Gastroesophageal sphincter (tissue), 3 donors: ENCODE measurements at regions not wholly inside any gene's neighbourhood (a gene's known extent, or its start where the extent isn't known, plus 50 kb on each side); places are given as distances from the start of the nearest gene placed in this dataset.

Source experiments
- CTCF ChIP-seq, 4 experiments: fragments of 200-600 bp in 2 of 4; fragments of 450-650 bp in 2 of 4; sonication (generic) in 1 of 4; IDR thresholded peaks; one replicate each; pipeline ENCODE4 v1.5.1; 2017 to 2019; ENCODE audit warnings: antibody characterized with exemption in 4 of 4, mild to moderate bottlenecking in 2 of 4, moderate library complexity in 2 of 4
- POLR2AphosphoS5 ChIP-seq: sonication (generic); formaldehyde crosslinking; IDR thresholded peaks from one replicate; pipeline ENCODE4 v1.6.1; 2017; ENCODE audit warnings: antibody characterized with exemption

DNA sequence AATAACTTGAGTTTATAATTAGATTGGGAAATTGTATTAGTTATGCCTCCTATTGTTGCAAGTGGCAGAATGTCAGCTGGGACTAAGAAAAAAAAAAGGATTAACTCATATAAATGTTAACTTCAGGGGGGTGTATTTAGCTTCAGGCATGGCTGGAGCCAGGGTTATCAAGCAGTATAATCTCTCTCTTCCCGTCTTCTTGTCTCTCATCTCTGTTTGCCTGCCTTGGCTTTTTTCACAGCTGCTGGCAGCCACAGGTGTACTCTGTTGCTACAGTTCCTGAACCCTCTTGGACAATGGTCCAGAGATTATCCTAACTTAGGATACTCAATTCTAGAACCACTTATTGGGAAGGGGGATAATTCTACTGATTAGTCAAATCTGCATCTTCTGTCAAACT is 370.7 kb upstream of the MEX3C start:
- TF ChIP-seq CTCF (IDR thresholded peaks at IDR 0.05): no peak
- no peak for TF ChIP-seq POLR2AphosphoS5
